NCI-H1105 treated with DMSO at 0.1 percent for 48 hours (cell line): ENCODE measurements at regions not wholly inside any gene's neighbourhood (a gene's known extent, or its start where the extent isn't known, plus 50 kb on each side); places are given as distances from the start of the nearest gene placed in this dataset.
"Not testable (repeated sequence)": the region's sequence is repeated elsewhere in the genome, so short reads cannot be mapped to it uniquely, and the experiment has no call there.

Experiments used
- DNase-seq: peaks from one replicate; lab custom pipeline; 2025; lab: John Stamatoyannopoulos, UW

GRCh38 chr13:66237411-66238062, 992.6 kb downstream of the PCDH9 start:
- no peak for DNase-seq

- no peak for DNase-seq
Observed at GRCh38 chr13:66234159-66234558, 996.0 kb downstream of the PCDH9 start.

DNA sequence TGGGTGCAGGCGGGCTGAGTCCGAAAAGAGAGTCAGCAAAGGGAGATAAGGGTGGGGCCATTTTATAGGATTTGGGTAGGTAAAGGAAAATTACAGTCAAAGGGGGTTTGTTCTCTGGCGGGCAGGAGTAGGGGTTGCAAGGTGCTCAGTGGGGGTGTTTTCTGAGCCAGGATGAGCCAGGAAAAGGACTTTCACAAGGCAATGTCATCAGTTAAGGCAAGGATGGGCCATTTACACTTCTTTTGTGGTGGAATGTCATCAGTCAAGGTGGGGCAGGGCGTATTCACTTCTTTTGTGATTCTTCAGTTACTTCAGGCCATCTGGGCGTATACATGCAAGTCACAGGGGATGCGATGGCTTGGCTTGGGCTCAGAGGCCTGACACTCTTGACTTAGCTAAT, 998.2 kb downstream of the PCDH9 start:
- not testable (repeated sequence) for DNase-seq

GRCh38 chr13:66225072-66225471, 1005.1 kb downstream of the PCDH9 start:
- DNase-seq: no peak

- no peak for DNase-seq
Observed at GRCh38 chr13:66224663-66225062, 1005.5 kb downstream of the PCDH9 start.

DNA sequence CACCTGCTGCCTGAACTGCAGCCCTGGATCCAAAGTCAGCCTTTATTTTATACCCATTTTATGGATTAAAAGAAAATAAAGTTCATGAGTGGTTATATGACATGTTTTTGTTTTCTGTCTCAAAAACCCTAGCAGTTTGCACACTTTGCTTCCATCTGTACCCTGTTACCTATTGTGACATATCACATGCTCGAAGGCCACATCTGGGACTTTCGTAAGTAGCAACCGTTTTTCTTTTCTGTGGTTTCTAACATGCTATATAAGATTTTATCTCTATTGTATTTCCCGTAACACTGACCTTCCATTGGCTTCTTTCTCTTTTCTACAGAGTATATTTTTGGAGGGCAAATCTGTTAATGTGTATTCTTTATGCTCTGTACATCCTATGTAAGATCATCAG, 1007.2 kb downstream of the PCDH9 start:
- DNase-seq: no peak

GRCh38 chr13:66222127-66222526, 1008.0 kb downstream of the PCDH9 start:
- no peak for DNase-seq

GRCh38 chr13:66219506-66219905, 1010.6 kb downstream of the PCDH9 start:
- DNase-seq: no peak

DNA sequence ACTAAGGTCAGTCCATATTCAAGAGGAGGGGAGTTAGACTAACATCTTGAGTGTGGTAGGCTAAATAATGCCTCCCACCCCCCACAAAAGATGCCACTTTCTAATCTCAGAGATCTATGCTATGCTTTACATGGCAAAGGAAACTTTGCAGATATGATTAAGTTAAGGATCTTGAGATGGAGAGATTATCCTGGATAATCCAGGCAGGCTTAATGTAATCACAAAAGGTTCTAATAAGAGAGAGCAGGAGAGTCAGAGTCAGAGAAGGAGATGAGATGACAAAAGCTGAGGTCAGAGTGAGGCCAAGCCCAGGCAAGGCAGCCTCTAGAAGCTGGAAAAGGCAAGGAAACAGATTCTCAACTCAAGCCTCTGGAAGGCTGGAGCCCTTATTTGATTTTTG, 1011.6 kb downstream of the PCDH9 start:
- DNase-seq: no peak

DNA sequence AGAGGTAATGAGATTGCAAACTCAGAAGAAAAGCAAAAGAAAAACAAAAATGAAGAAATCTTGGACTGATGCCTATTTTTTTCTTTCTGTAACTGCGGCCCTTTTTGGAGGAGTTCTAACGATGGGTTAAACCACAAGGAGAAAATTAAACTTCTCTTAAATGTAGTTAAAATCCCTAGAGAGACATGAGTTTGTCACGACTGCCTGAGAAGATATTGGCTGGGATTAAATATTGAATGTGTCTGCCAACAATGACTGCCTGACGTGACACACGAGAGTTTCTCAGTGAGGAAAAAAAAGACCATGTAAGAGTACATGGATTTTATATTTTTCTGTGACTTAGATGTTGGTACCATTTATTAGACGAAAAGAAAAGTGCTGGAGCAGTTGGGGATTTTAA, 1013.4 kb downstream of the PCDH9 start:
- DNase-seq: no peak

GRCh38 chr13:66214467-66214866, 1015.7 kb downstream of the PCDH9 start:
- DNase-seq: no peak

- no peak for DNase-seq
Observed at GRCh38 chr13:66212511-66212910, 1017.6 kb downstream of the PCDH9 start.

DNA sequence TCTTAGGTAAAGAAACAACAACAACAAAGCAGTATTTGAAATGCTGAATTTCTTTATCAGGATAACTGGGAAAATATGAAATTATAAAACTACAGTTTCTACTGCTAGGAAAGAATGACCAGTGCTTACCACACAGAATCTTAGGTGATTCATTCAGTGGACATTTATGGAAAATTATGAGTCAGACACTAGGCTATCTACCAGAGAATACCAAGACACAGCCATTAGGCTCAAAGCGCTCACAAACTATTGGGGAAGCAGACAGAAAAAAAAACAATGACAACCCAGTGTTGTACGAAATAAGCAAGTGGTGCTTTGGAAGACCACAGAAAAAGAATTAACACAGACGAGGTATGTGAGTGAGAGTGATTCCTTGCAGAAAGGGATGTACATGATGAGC, 1019.5 kb downstream of the PCDH9 start:
- DNase-seq: no peak

GRCh38 chr13:66208589-66208988, 1021.5 kb downstream of the PCDH9 start:
- DNase-seq: no peak

- no peak for DNase-seq
Observed at GRCh38 chr13:66207610-66208009, 1022.5 kb downstream of the PCDH9 start.

- no peak for DNase-seq
Observed at GRCh38 chr13:66205807-66206206, 1024.3 kb downstream of the PCDH9 start.

DNA sequence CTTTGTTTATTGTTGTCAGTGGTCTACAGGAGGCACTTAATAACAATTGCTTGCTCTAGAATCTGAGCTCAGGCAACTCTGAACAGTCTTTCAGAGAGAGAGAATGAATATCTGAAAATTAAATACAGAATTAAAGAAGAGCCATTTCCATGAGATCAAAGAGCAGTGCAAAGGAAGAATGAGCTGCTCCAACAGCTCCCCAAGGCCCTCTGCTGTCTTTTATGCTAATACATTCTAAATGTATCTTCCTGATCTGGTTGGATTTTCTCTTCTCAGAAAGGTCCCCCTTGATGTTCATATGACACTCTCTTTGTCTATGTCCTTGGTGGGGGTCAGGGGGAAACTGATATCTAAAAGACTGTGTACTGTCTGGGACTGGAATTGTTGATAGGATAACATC, 1029.6 kb downstream of the PCDH9 start:
- DNase-seq: no peak

- DNase-seq: no peak
Observed at GRCh38 chr13:66195238-66195637, 1034.9 kb downstream of the PCDH9 start.

DNA sequence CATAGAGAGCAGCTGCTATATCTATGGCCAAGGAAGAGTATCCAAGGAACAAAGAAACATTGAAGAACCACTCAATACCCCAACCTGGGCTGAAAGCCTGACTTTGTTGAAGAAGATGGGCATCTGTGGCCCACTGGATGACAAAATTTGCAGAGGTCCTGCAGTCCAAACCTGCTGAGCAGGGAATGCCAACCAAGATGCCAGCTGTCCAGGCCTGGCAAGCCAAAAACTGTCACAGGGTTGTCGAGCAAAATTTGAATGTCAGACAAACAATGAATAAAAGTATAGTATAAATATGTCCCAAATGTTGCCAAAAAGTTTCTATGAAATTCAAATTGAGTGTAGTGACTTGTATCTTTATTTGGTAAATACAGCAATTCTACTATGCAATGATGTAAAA, 1040.2 kb downstream of the PCDH9 start:
- no peak for DNase-seq

GRCh38 chr13:66180836-66181235, 1049.3 kb downstream of the PCDH9 start:
- no peak for DNase-seq

DNA sequence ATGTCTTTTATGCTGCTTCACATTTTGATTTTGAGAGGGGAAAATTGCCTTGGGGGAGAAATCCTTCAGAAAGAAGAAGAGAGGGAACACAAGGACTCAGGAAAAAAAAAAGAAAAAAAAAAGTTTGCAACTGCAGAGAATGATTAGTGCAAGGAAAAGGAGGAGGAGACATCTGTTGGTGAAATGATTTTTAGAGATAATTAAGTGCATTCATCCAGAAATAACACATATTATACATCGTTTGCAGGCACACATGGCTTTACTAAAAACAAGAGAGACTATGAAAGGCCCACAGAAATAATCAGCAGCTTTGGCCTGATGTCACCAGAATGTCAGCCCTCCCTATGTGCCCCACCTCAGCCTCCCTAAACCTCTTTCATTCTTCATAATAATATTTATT, 1058.2 kb downstream of the PCDH9 start:
- DNase-seq: peak; percentile 53

DNA sequence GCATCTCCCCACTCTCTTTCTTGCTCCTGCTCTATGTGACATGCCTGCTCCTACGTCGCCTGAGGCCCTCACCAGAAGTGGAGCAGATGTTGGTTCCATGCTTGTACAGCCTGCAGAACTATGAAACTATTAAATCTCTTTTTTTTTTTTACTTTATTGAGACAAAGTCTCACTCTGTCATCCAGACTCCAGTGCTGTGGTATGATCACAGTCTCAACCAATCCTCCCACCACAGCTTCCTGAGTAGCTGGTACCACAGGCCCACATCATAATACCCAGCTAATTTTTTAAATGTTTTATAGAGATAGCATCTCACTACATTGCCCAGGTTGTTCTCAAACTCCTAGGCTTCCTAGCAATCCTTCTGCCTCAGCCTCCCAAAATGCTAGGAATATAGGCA, 1067.7 kb downstream of the PCDH9 start:
- no peak for DNase-seq

- no peak for DNase-seq
Observed at GRCh38 chr13:66159511-66159910, 1070.6 kb downstream of the PCDH9 start.

- DNase-seq: no peak
Observed at GRCh38 chr13:66154976-66155375, 1075.2 kb downstream of the PCDH9 start.

DNA sequence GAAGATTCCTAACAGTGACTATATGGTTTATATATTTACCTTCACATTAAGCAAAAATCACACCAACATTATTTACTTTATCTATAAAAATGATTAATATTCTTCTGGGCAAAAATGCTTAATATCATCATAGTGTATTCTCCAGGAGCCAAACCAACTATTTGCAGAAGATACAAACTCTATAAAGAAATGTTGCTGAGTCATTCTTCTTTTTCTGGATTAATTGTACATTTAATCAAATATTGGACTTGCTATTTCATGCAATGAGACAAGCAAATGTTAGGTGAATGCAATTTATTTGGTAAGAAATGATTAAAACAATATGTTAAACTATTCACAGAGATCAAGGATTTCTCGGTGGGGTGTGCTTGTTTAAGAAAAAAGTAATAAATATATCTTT, 1075.8 kb downstream of the PCDH9 start:
- no peak for DNase-seq
